GM11168 (cell line): ENCODE measurements at regions not wholly inside any gene's neighbourhood (a gene's known extent, or its start where the extent isn't known, plus 50 kb on each side); places are given as distances from the start of the nearest gene placed in this dataset.
"Not testable (repeated sequence)": the region's sequence is repeated elsewhere in the genome, so short reads cannot be mapped to it uniquely, and the experiment has no call there.

Source experiments
- in situ Hi-C: fragments of 300-500 bp; cut with MboI; formaldehyde crosslinking; loops from one replicate; pipeline ENCODE4 v1.12.0; 2022; ENCODE audit warnings: low sequenced_read_pairs; ENCODE audit not compliant: unreplicated experiment

GRCh38 chr21:10398692-10399489, 122.5 kb upstream of the TPTE start:
- in situ Hi-C loops: not testable (repeated sequence)

- in situ Hi-C loops: not testable (repeated sequence)
Measured at GRCh38 chr21:10400622-10401361, 120.6 kb upstream of the TPTE start.

GRCh38 chr21:10402461-10402860, 118.9 kb upstream of the TPTE start:
- in situ Hi-C loops: not testable (repeated sequence)

DNA sequence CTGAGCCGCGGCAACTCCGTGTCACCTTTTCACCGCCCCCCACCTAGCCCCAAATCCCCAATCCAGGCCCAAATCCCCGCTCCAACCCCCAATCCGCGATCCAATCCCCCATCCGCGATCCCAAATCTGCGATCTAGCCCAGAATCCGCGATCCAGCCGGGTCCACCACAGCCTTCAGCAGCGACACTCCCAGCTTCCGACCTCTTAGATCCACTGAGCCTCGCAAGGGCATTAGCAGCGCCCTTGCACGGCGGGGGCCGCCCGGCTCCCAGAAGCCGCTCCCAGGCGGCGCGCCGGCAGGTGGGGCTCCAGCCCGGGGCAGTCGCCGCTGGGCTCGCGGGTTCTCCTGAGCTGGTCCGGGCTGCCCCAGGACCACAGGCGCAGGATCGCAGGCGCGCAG, 116.1 kb upstream of the TPTE start:
- in situ Hi-C loops: loop anchor here (5.0 kb wide), 1 partner anchor 652 kb away; no protein-coding TSS in a partner anchor

DNA sequence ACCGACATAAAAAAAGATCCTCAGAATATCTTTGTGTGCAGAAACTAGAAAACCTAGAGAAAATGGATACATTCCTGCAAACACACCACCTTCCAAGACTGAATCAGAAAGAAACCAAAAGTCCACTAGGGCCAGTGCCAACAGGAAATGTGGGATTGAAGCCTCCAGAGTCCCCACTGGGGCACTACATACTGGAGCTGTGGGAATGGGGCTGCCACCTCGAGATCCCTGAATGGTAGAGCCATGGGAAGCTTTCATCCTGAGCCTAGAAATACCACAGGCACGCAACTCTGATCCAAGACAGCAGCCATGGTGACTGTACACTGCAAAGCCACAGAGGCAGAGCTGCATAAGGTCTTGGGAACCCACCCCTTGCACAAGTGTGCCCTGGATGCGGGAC, 111.6 kb upstream of the TPTE start:
- in situ Hi-C loops: loop anchor here (5.0 kb wide), 1 partner anchor 648 kb away; no protein-coding TSS in a partner anchor

DNA sequence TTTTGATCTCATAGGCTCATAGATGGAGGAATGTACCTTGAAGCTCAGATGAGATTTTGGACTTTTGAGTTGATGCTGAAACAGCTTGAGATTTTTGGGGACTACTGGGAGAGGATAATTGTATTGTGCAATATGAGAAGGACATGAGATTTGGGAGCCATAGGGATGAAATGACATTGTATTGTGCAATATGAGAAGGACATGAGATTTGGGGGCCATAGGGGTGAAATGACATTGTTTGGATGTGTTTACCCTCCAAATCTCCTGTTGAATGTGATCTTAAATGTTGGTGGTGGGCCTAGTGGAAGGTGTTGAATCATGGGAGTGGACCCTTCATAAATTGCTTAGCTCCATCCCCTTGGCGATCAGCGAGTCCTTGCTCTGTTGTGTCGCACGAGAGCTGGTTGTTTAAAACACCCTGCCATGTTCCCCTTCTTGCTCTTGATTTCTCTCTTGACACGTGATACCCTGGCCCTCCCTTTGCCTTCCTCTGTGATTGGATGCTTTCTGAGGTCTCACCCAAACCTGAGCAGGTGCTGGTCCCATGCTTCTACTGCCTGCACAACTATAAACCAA, 110.9 kb upstream of the TPTE start:
- in situ Hi-C loops: not testable (repeated sequence)

DNA sequence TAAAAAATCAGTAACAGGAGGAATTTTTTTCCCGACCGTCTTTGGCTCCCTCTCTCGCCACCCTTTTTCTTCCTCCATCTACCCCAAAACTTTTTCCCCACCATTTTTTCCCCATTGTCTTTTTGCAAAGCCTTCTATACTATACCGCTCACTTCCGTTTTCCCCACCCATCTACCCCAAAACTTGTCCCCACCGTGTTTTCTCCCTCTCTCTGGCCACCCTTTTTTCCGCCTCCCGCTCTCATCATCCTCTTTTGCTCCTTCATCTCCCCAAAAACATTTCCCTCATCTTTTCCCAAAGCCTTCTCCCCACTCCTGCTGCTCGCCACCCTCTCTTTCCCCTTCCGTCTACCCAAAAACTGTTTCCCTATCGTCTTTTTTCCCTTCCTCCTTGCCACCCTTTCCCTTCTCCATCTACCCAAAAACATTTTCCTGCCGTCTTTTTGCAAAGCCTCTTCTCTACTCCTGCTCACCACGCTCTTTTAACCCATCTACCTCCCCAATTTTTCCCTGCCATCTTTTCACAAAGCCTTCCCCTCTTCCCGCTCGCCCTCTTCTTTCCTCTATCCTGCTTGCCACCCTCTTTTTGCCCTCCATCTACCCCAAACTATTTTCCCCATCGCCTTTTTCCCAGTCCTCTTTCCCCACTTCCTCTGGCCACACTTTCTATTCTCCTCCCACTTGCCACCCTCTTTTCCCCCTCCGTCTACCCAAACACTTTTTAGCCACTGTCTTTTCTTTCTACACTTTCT, 109.4 kb upstream of the TPTE start:
- in situ Hi-C loops: not testable (repeated sequence)

DNA sequence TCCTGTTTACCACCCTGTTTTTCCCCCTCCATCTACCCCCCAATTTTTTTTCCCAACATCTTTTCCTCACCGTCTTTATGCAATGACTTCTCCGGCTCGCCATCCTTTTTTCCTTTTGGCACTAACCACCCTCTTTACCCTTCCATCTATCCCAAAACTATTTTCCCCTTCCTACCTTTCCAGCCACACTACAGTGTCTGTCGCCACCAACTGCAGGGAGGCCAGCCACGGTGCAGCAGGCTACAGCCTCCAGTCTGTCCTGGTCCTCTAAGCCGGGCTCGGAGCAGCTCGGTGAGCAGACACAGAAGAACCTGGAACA, 108.5 kb upstream of the TPTE start:
- in situ Hi-C loops: not testable (repeated sequence)

- in situ Hi-C loops: not testable (repeated sequence)
Measured at GRCh38 chr21:10413247-10414120, 107.9 kb upstream of the TPTE start.

DNA sequence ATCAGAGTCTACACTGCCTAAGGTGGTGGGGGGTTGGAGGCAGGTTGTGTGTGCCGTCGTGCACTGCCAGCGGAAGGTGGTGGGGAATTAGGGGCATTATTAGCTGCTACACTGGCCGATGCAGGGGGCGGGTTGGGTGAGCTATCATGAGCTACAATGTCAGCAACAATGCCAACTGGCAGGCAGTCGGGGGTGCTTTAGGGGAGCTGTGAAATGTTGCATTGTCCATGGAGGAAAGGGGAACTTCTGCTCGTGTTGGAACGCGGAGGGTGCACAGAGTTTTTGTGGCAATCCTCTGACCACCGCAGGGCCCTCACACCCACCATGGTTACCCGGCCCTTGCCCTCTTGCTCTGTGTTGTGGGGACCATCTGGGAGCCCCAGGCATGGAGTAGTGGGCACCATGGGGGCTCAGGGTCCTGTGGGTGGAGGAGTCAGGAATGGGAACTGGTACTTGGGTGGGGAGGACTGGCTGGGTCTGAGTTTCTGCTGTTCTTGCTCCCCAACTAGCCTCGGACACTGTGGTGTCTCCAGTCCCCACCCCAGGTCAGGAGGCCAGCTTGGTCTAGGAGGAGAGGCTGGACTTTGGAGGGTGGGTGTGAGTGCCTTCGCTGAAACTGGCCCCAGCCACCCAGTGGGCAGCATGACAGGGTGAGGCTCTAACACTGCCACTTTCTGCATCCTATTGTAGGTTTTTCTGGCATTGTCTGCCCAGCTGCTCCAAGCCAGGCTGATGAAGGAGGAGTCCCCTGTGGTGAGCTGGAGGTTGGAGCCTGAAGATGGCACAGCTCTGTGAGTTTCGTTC, 107.1 kb upstream of the TPTE start:
- in situ Hi-C loops: not testable (repeated sequence)

DNA sequence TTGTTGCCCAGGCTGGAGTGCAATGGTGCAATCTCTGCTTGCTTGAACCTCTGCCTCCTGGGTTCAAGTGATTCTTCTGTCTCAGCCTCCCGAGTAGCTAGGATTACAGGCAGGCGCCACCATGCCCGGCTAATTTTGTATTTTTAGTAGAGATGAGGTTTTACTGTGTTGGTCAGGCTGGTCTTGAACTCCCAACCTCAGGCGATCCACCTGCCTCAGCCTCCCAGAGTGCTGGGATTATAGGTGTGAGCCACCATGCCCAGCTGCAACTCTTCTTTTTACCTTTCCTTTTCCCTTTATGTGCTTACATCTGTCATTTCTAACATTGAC, 106.5 kb upstream of the TPTE start:
- in situ Hi-C loops: not testable (repeated sequence)

DNA sequence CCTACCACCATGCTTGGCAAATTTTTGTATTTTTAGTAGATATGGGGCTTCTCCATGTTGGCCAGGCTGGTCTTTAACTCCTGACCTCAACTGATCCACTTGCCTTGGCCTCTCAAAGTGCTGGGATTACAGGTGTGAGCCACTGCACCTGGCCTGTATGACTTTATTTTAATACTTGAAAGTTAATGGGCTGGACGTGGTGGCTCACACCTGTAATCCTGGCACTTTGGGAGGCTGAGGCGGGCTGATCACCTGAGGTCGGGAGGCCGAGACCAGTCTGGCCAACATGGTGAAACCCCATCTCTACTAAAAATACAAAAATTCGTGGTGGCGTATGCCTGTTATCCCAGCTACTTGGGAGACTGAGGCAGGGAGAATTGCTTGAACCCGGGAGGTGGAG, 105.9 kb upstream of the TPTE start:
- in situ Hi-C loops: not testable (repeated sequence)

DNA sequence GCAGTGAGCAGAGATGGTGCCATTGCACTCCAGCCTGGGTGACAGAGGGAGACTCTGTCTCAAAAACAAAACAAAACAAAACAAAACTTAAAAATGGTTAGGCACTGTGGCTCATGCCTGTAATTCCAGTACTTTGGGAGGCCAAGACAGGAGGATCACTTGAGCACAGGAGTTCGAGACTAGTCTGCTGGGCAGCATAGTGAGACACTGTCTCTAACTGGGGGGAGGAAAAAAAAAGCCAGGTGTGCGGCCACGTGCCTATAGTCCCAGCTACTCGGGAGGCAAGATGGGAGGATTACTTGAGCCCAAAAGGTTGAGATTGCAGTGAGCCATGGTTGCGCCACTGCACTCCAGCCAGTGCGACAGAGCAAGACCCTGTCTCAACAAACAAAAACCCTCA, 105.5 kb upstream of the TPTE start:
- in situ Hi-C loops: not testable (repeated sequence)

GRCh38 chr21:10416691-10417447, 104.5 kb upstream of the TPTE start:
- in situ Hi-C loops: not testable (repeated sequence)

DNA sequence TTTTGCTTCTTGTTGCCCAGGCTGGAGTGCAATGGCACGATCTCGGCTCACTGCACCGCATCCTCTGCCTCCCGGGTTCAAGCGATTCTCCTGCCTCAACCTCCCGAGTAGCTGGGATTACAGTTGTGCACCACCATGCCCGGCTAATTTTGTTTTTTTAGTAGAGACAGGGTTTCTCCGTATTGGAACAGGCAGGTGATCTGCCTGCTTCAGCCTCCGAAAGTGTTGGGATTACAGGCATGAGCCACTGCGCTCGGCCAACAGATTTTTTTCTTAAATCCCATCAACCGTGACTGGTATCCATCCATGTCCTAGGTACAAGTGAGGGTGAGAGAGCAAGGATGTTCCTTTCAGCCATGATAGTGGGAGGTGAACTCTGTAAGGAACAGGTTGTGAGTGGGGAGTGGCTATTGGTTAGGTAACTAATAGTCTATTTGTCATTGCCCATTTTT, 103.8 kb upstream of the TPTE start:
- in situ Hi-C loops: not testable (repeated sequence)

- in situ Hi-C loops: not testable (repeated sequence)
Measured at GRCh38 chr21:10418250-10419048, 102.9 kb upstream of the TPTE start.

GRCh38 chr21:10421199-10421598, 100.2 kb upstream of the TPTE start:
- in situ Hi-C loops: not testable (repeated sequence)
